IPS-18a (cell line): ENCODE measurements at regions not wholly inside any gene's neighbourhood (a gene's known extent, or its start where the extent isn't known, plus 50 kb on each side); places are given as distances from the start of the nearest gene placed in this dataset.

Experiments
- H3K27ac ChIP-seq: one replicate; pipeline ENCODE4 v1.5.1; 2013; ENCODE audit warnings: low read length
- H3K27me3 ChIP-seq: one replicate; pipeline ENCODE4 v1.6.1; 2013; ENCODE audit warnings: mild to moderate bottlenecking, low read length; ENCODE audit not compliant: control insufficient read depth, insufficient read depth
- H3K36me3 ChIP-seq: one replicate; pipeline ENCODE4 v1.6.1; 2013; ENCODE audit warnings: low read depth, low read length; ENCODE audit not compliant: control insufficient read depth
- H3K4me1 ChIP-seq: one replicate; pipeline ENCODE4 v1.6.1; 2013; ENCODE audit warnings: low read depth, low read length; ENCODE audit not compliant: control insufficient read depth
- H3K4me3 ChIP-seq: one replicate; pipeline ENCODE4 v1.5.1; 2013; ENCODE audit warnings: low read length
- H3K9ac ChIP-seq: one replicate; pipeline ENCODE4 v1.6.1; 2013; ENCODE audit warnings: mild to moderate bottlenecking, low read length, moderate library complexity
- H3K9me3 ChIP-seq: one replicate; pipeline ENCODE4 v1.6.1; 2013; ENCODE audit warnings: low read depth, low read length; ENCODE audit not compliant: control insufficient read depth

DNA sequence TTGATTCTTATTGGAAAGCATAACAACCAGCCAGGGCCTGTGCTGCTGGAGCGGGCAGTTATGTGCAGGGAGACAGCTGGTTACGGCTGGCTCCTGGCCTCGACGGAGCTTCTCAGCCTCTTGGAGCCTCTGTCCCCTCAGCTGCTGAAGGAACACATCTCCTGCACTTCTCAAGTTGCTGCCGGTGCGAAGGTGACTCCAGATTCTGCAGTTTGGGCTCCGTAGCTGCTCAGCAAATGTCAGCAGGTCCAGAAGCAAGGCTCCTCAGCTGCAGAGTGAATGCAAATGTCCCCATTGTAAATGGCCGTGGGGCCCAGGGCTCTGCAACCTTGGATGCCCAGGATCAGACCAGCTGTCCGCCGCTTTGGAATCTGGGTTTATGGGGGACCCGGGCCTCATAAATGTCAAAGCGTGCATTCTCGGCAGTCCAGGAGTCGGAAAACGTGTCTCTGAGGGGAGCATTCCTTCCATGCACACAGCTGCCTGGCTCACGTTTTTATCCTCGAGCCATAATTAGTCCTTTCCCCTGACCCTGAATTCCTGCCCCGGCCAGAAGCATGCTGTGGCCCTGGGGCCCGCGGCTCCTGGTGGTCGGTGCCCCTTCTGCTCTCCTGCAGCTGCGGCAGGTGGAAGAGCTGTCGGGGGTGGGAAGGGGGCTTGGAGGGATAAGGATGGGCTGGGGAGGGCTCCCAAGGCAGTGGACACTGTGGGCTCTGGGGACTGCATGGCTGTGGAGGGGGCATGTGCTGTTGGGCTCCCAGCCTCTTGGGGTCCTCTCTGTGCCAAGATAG lies 106.0 kb downstream of the KIF26A start:
- Histone ChIP-seq H3K27me3 (no peaks in the 10 kb centered on the region), H3K9me3 (peaks cover 4% of the 10 kb centered on the region), H3K4me3 (no peak overlapping the region), H3K4me1 (peaks cover 10% of the 10 kb centered on the region), H3K27ac (no peak overlapping the region), H3K36me3 (no peaks in the 10 kb centered on the region), H3K9ac (no peak overlapping the region)

DNA sequence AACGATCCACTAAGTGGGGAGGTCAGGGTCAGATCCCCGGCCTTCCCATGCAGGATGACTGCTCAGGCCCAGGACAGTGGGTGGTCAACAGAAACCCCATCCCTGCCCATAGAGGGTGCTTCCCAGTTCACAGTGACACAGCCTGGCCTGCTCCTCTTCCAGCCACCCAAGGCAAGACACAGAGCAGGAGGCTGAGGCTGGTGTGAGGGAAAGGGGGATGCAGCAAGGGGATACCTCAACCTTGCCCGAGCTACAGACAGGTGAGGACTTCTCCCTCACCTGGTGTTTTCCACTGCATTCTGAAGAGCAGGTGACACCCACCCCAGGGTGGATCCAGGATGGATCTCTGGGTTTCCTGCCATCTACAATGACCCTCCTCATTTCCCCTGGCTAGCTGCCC lies 106.7 kb downstream of the KIF26A start:
- Histone ChIP-seq H3K27me3 (no peaks in the 10 kb centered on the region), H3K27ac (no peak overlapping the region), H3K36me3 (no peaks in the 10 kb centered on the region), H3K9ac (no peak overlapping the region), H3K9me3 (peaks cover 4% of the 10 kb centered on the region), H3K4me1 (peaks cover 6% of the 10 kb centered on the region), H3K4me3 (no peak overlapping the region)

- Histone ChIP-seq H3K9ac (no peak overlapping the region), H3K9me3 (peaks cover 4% of the 10 kb centered on the region), H3K36me3 (no peaks in the 10 kb centered on the region), H3K4me1 (no peaks in the 10 kb centered on the region), H3K27ac (no peak overlapping the region), H3K27me3 (no peaks in the 10 kb centered on the region), H3K4me3 (no peak overlapping the region)
Measured at GRCh38 chr14:104245723-104246122, 107.3 kb downstream of the KIF26A start.

DNA sequence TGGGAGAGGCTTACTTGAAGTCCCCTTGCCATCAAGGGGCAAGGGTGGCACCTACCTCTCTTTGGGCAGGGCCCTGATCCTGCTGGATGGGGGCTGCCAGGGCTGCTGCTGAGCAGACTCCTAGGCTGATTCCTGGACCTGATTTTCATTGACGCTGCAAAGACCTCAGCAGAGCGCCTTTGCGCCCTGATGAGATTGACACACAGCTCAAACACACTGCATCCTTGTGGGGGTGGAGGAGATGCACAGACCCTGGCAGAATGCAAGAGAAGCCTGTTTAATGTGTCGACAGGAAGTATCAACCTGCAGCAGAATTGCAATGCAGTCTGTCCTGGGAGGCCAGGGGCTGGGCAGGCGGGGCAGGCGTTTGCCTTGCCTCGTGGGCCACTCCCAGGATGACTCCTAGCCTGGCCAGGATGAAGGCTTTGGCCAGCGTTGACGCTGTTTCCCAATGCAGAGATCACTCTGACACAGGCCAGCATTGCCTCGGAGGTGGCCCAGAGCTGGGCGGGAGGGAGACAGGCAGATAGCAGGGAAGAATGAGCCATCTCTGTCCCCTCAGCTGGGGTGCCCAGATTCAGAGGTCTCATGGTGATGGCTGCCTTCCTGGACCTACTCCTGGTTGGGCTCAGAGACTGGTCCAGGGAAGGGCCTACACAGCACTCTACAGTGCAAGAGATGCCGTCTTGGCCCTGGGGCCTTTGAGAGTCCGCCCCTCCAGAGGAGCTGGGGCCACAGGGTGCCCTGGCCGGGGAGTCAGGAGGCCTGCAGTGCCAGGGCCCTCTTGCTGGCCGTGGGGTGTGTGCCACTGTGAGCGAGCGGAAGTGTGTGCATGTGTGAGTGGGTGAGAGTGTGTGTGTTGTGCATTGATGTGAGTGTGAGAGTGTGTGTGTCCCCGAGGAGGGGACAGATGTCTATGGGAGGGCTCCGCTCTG lies 108.3 kb downstream of the KIF26A start:
- H3K4me3 ChIP-seq = no peak overlapping the region
- no peaks in the 10 kb centered on the region for H3K27me3 ChIP-seq
- no peaks in the 10 kb centered on the region for H3K4me1 ChIP-seq
- peaks cover 4% of the 10 kb centered on the region for H3K9me3 ChIP-seq
- H3K36me3 ChIP-seq = no peaks in the 10 kb centered on the region
- H3K9ac ChIP-seq = no peak overlapping the region
- no peak overlapping the region for H3K27ac ChIP-seq

DNA sequence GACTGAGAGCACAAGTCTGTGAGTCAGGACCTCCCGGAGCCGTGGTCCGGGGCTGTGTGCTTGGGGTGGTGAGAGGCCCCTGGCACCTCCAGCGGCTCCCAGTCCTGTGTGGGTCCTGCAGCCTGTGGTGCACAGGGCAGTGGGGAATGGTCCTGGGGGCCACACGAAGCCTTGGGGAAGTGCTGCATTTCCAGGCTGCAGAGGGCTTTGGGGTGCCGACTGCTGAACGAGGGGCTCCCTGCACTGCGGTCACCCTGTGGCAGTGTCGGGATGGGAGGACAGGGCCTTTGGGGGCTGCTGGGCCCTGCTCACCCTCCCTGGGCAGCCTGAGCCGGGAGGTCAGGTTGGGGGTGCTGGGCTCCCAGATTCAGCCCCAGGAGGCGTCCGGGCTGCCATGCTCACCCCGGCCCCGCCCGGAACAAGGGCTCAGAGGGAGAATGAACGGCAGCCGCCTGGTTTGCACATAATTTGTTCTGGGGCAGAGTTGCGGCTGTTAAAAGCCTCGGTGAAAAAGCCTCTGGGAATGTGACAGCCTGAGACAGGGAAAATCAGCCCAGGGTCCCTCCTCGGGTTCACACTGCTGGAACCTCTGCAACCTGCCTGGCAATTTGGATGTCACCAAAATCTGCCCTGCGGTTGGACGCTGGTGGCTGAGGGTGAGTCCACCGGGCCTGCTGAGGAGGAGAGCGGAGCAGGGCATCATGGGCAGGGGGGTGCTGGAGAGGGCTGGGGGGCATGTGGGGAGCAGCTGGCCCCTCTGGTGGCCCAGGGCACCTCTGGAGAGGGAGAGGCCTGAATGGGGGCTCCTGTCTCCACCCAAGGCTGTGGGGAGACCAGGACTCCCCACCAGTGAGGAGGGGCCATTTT lies 109.2 kb downstream of the KIF26A start:
- Histone ChIP-seq H3K9me3 (peaks cover 4% of the 10 kb centered on the region), H3K27me3 (no peaks in the 10 kb centered on the region), H3K4me1 (no peaks in the 10 kb centered on the region), H3K4me3 (no peak overlapping the region), H3K36me3 (no peaks in the 10 kb centered on the region), H3K27ac (no peak overlapping the region), H3K9ac (no peak overlapping the region)

- no peaks in the 10 kb centered on the region for H3K4me1 ChIP-seq
- no peak overlapping the region for H3K27ac ChIP-seq
- no peaks in the 10 kb centered on the region for H3K27me3 ChIP-seq
Measured at GRCh38 chr14:104248203-104249055, 110.0 kb downstream of the KIF26A start.

DNA sequence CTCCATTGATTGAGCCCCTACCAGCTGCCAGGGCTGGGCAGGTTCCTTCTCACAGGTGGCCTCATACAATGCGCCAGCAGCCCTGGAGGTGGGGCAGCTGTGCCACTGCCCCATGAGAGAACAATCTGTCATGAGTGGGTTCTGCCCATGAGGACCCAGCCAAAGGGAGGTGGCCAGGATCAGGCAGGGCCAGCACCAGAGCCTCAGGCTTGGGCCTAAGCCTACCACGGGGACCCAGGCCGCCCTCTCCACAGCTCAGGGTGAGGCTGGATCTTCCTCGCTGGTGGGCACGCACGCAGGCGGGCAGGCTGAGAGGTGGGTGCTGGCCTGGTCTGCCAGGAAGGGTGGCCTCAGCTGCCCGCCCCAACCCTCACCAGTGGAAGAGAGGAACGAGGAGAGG lies 110.7 kb downstream of the KIF26A start:
- H3K27me3 ChIP-seq = no peaks in the 10 kb centered on the region
- no peak overlapping the region for H3K9ac ChIP-seq
- peaks cover 4% of the 10 kb centered on the region for H3K9me3 ChIP-seq
- no peaks in the 10 kb centered on the region for H3K36me3 ChIP-seq
- H3K27ac ChIP-seq = no peak overlapping the region
- no peak overlapping the region for H3K4me3 ChIP-seq
- H3K4me1 ChIP-seq = no peaks in the 10 kb centered on the region

More at GRCh38 chr14:104248203-104249055, 110.0 kb downstream of the KIF26A start:
- Histone ChIP-seq H3K9ac (no peak overlapping the region), H3K36me3 (no peaks in the 10 kb centered on the region), H3K9me3 (peaks cover 4% of the 10 kb centered on the region), H3K4me3 (no peak overlapping the region)

- H3K4me3 ChIP-seq = no peak overlapping the region
Measured at GRCh38 chr14:104249706-104250105, 111.3 kb downstream of the KIF26A start.

GRCh38 chr14:104250175-104250574 lies 111.8 kb downstream of the KIF26A start:
- no peak overlapping the region for H3K9ac ChIP-seq
- H3K4me3 ChIP-seq = no peak overlapping the region
- no peak overlapping the region for H3K27ac ChIP-seq
- H3K36me3 ChIP-seq = no peaks in the 10 kb centered on the region
- H3K4me1 ChIP-seq = no peaks in the 10 kb centered on the region
- peaks cover 4% of the 10 kb centered on the region for H3K9me3 ChIP-seq
- H3K27me3 ChIP-seq = no peaks in the 10 kb centered on the region

More at GRCh38 chr14:104249706-104250105, 111.3 kb downstream of the KIF26A start:
- no peaks in the 10 kb centered on the region for H3K36me3 ChIP-seq
- no peaks in the 10 kb centered on the region for H3K4me1 ChIP-seq
- H3K27me3 ChIP-seq = no peaks in the 10 kb centered on the region
- no peak overlapping the region for H3K9ac ChIP-seq
- peaks cover 4% of the 10 kb centered on the region for H3K9me3 ChIP-seq
- no peak overlapping the region for H3K27ac ChIP-seq

DNA sequence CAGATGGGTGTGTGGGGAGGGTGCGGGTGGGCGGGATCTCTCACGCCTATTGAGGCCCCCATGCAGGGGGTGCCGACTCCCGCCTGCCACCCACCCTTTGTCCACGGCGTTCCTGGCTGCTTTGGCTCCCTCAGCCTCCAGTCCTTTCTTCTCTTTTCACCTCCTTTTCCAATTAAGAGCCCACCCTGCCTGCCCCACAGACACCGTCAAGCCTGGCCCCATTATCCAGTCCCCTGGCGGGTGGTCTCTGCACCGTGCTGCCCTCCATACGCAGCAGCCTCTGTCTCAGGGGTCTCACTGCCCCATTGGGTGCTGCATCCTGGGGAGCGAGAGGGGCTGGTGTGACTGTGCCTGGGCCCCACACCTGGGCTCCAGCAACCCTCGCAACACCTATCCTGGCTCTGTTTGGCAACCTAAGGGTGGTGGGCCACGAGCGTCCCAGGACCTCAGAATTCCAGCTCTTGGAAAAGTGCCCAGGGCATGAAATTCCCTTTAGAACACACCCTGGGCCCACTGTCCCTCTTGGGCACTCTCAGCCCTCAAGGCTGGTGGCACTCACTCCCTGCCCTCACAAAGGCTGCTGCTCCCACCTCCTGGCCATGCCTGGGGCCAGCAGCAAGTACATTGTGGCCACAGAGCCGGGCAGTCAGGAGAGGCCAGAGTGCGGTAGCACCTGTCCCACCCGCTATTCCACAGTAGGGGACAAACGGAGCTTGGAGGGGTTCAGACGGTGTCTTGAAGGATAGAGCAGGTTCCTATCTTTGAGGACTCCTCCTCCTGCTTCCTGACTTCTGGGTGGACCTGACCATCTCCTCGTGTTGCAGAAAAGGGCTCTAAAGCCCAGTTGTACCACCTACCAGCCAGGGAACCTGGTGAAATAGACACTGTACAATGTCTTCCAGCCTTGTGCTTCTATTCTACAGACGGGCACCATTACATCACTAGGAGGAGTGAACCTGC lies 114.1 kb downstream of the KIF26A start:
- Histone ChIP-seq H3K9me3 (no peaks in the 10 kb centered on the region), H3K36me3 (no peaks in the 10 kb centered on the region), H3K4me3 (no peak overlapping the region), H3K4me1 (no peaks in the 10 kb centered on the region), H3K9ac (no peak overlapping the region), H3K27me3 (no peaks in the 10 kb centered on the region), H3K27ac (no peak overlapping the region)
